Gastrocnemius medialis (tissue), 4 donors: ENCODE measurements at regions not wholly inside any gene's neighbourhood (a gene's known extent, or its start where the extent isn't known, plus 50 kb on each side); places are given as distances from the start of the nearest gene placed in this dataset.

Experiments
- CTCF ChIP-seq, 5 experiments: fragments of 450-650 bp in 3 of 5; fragments of 200-600 bp in 2 of 5; sonication (generic) in 2 of 5; IDR thresholded peaks in 4 of 5; conservative IDR thresholded peaks in 1 of 5; 1 replicate in 4 of 5; 2 replicates in 1 of 5; pipeline ENCODE4 v1.5.1; 2016 to 2019; ENCODE audit warnings: antibody characterized with exemption in 5 of 5, mild to moderate bottlenecking in 3 of 5, moderate library complexity in 3 of 5
- POLR2A ChIP-seq, 2 donors: fragments of 450-650 bp; IDR thresholded peaks; one replicate each; pipeline ENCODE4 v1.6.1; 2017; ENCODE audit warnings: antibody characterized with exemption in 2 of 2, mild to moderate bottlenecking in 2 of 2, moderate library complexity in 2 of 2

DNA sequence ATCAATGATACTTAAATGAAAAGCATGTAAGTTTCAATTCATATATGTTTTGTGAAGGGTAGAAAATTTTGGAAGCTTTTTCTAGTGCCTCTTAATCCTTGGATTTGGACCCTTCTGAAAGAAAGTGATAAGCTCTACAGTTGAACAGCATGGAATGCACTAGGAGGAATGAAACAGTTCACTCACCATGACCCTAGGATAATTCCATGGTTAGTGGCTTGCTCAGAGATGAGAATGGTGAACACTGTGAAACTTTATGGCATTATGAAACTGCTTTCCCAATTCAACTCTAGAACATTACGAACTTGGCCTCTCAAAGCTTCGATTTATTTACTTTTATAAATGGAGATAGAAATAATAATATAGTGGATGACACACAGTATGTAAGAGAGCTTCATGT lies 88.9 kb upstream of the FAT4 start:
- TF ChIP-seq CTCF (IDR thresholded peaks at IDR 0.05 in 4 of 5, conservative IDR thresholded peaks at IDR 0.05 in 1 of 5) (no peak), POLR2A (IDR thresholded peaks at IDR 0.05) (no peak)
